NCI-H345 (cell line): ENCODE measurements at regions not wholly inside any gene's neighbourhood (a gene's known extent, or its start where the extent isn't known, plus 50 kb on each side); places are given as distances from the start of the nearest gene placed in this dataset.
"Not testable (repeated sequence)": the region's sequence is repeated elsewhere in the genome, so short reads cannot be mapped to it uniquely, and the experiment has no call there.

ENCODE experiments used
- DNase-seq: peaks from one replicate; lab custom pipeline; 2025; lab: John Stamatoyannopoulos, UW

DNA sequence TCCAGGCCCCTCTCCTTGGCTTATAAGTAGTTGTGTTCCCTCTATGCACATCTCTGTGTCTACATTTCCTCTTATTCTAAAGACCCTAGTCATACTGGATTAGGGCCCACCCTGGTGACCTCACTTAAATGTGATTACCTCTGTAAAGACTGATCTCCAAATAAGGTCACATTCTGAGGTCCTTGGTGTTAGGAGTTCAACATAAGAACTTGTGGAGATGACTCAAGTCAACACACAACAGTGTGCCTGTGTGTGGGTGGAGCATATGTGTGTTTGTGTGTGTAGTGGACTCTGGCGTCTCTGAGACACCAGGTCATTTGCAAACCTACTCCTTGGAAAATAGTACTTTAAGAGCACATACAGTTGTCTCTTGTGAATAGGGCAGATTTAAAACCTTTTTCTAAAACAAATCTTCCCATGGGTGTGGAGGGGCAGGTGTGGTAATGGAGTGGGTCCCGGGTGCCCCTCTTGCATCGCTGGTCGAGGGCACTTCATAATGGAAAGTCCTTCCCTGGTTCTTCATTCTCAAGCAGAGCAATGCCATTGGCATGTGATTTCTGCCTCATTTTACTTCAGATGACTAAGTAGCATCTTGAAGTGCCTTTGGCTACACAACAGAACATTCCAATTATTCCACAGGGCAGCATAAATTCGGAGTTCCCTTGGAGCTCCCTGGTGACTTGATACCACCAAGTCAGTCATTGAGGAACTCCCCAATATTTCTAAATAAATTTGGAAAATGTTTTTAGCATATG is 84.4 kb downstream of the C9orf152 start:
- DNase-seq = no peak

DNA sequence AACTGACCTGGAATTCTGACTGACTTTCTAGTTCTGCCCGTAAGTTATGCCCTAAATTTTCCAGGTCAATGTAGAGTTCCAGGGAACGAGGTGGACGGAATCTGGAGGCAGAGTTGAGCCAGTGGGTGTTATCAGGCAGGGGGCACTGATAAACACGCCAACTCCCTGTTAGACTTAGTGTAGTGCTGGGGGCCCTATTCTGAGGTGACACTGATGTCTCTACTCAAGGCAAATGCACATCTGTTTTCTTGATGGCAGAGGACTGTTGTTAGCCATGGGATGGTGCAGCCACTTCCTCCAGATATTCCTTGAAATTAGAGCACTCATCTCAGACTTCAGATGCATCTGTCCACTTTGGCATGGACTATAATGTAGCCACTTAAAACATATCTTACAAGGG is 83.5 kb downstream of the C9orf152 start:
- no peak for DNase-seq

DNA sequence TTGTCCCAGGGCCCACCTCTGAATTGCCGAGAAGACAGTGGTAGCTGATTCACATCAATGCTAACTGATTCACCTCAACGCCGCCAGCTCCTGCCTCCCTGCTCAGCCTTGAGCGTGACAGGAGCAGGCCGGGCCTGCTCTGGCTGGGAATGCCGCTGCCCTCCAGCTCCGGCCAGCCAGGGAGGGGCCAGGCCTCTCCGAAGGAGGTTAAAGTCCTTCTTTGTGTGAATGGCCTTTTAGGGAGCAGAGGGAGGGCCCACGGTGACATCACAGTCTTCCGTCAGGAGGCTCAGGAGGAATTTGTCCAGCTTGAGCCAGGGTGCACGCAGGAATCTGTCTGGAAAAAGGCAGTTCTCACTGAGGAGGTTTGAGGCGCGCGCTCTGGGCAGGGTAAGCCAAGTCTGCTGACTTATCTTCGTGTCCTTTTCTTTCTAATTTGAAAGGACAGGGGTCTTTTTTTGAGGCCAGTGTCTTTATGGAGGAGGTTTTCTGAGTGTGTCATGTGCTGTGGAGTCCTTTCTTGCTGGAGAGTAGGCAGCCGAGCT is 82.7 kb downstream of the C9orf152 start:
- no peak for DNase-seq

DNA sequence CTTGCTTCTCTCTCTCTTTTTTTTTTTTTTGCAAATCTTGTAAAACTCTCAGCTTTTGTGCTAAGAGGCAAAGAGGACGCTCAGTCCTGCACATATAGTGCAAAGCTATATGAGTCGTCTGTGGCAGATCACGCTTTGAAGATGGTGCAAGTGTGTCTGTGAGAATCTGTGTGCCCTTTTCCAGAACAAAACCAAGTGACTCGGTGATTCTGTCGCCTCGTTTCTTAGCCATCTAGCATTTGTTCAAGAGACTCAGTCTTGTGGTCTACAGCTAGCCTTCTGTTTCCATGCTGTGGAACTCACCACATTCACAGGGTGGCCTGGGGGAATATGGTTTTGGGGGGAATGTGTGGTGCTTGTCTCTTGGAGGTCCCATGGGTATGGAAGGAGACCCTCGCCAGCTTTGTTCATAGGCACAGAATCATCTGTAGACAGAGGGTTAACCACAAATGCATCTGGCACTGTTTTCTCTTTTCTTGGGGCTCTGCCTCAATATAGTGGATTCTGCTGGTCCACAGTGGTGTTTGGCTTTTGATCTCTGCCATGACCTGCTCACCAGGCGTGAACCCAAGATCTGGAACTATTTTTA is 82.1 kb downstream of the C9orf152 start:
- DNase-seq = no peak

DNA sequence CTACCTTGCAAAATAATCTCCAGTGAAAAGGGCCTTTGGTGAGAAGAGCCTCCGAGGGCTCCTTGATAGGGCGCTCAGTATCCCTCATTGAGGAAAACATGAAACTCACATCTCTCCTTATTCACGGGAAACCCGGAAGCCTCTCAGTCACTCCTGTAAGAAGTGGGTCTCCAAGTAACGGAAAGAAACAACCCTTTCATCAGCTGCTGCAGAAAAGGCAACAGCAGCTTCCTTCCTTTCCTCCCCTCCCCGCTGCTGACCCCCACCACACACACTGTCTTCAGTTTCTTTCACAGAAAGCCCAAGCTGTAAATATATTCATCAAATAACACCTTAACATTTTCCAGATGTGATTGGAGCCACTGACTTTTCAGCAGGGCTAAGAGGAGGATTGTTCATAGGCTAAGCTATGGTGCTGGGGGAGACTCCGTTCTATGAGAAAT is 81.4 kb downstream of the C9orf152 start:
- DNase-seq = no peak

DNA sequence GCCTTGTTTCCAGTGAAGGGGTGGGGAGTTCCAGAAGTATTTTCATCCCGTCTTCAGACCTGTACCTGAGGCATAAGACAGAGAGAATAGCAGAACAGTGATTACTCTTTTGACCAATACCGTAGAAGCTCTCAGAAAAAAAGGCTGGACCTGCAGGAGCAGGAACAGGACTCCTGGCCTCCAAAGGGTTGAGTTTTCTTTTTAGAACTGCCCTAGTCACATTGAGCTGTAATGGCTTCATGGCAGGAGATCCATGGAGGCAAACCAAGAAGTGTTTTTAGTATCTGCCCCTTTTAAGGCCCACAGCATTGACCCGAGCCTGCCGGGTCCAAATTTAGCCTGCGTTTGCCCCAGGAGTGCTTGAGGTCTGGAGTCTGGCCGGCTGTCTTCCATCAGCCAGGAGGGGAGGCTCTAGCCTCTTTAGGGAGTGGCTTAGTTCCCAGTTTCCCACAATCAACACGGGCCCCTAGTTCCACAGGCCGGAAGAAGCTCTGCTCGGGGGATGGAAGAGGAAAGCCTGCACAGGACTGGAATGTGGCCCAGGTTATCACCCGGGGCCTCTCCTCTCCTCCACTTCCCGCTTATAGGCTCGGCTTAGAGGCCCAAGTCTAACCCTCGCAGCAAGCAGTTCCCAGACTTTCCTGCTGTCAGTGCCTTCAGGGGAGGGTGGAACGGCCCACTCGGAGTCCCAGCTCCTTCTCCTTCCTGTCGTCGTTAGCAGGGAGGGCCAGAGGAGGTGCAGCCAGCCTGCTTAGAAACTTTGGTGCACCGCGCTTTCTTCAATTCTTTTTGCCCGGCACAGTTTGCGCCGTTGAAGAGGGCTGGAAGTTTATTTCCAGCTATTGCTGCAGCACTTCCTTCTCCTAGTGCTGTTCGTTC is 80.7 kb downstream of the C9orf152 start:
- no peak for DNase-seq

DNA sequence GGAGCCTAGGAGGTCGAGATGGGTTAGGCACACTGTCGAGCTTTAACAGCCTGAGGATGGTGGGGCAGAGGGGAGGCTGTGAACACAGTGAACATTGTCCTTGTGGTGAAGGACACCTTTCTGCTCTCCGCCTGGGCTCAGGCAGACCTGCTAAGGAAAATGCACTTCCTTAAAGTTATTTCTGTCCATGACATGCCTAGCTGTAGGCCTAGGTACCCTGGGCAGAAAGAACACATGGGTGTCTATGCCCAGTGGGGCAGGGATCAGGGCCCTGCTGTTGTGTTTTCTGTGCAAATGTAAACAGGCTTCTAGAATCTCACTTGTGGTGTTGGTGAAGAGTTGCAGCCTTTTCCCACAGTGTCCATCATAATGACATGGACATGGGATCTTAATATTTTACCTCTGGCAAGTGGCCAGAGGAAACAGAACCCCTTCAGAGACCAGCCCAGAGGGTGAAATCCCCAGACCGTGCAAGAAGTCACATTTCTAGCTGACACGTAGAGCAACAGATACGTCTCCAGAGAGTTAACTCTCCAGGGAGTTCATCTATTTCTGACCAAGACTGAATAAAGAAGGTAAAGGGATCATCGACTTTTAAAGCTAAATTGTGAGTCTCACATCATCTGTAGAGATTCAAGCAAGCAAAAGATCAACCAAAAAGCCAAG is 79.2 kb downstream of the C9orf152 start:
- DNase-seq = no peak

DNA sequence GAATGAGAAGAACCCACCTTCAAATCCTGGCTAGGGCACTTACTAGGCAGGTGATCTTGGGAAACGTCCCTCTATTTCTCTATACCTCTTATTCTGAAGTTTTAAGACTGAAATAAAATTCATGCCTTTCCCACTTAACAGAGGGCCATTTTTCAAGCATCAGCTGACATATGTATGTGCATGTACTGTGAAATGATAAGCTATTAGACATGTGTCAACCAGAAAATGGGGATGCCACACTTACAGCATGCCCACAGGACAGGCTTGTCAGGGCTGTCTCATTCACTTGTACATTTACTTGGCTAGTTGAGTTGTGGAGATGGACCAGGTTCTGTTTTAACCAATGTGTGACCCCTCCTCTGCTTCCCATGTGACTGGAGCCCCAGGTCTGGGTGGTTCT is 78.5 kb downstream of the C9orf152 start:
- DNase-seq = no peak

DNA sequence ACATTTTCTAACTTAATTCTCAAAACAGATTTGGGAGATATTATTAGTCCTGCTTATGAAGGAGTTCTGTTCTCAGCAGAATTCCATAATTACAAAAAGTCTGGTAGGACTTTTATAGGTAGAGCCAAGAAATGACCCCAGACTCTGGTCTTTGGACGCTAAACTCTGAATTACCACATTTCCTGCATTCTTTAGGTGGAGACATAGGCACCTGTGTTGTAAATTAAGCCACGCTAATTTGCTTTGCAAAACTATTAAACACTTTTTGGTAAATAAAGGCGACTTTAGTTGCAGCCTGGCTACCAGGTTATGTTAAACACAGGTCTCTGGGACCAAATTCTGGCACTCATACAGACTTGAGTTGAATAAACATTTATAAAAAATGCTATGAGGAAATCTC is 77.7 kb downstream of the C9orf152 start:
- no peak for DNase-seq

DNA sequence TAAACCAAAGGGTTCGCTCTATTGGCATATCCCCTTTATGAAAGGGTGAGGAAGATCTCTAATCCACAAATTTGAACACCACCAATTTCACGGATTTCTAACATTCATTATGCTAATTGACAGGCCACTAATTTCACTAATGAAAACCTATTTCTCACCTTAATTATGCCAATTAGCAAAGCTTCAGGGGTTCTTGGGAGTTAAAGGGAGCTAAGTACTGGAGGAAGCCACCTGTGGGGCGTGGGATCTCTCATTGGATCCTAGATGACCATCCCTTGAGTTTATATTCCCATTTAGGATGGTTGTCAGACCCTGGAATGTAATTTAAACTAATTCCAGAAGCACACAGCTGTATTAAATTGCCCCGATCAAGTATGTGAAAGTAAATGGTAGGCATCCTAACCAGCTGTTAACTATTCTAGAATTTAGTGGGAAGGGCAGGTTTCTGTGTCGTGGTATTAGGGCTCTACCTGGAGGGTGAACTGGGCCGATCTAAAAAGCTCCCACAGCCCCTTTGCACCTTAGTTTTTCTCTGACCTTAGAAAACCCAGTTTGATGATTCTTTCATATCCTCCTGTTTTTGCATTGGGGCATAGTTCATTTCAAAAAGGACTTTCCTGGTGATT is 77.1 kb downstream of the C9orf152 start:
- DNase-seq = no peak

DNA sequence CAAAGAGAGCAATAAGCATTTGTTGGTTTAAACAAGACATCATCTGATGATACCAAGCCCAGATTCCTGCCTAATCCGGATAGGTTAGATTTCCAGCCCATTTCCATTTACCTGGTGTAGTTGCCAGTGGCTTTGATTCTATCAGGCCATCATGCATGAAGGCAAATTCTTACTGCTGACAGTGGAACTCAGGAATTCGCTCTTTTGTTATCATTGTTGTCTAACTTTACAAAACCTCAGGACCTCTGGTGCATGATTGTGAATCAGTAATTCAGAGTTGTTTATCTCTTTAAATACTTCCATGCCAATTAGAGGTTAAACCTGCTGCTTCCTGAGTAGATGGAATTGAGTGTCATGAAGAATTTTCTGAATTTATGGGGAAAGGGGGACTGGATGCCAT is 76.5 kb downstream of the C9orf152 start:
- no peak for DNase-seq

DNA sequence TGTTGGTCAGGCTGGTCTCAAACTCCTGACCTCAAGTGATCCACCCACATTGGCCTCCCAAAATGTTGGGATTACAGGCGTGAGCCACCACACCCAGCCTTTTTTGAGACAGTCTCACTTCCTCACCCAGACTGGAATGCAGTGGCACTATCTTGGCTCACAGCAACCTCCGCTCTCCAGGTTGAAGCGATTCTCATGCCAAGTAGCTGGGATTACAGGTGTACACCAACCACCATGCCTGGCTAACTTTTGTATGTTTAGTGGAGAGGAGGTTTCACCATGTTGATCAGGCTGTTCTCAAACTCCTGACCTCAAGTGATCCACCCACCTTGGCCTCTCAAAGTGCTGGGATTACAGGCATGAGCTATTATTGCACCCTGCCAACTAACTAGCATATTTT is 75.4 kb downstream of the C9orf152 start:
- DNase-seq = not testable (repeated sequence)

DNA sequence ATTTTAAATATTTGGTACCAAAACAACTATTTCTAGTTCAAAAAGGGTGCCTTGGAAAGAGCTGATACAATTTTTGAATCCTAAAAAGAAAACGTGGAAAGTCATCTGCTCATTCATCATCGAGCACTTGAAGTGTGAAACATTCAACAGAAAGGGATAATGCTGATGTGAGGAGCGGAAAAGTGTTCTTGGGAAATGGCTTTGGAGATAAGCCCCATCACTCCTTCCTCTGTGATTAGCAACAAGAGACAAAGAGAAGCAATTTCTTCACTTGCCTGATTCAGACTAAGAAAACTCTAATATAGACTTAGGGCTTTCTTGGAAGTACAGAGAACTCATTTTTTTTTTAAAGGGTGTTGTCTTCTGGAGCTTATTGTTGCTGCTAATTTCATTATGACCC is 74.9 kb downstream of the C9orf152 start:
- no peak for DNase-seq

DNA sequence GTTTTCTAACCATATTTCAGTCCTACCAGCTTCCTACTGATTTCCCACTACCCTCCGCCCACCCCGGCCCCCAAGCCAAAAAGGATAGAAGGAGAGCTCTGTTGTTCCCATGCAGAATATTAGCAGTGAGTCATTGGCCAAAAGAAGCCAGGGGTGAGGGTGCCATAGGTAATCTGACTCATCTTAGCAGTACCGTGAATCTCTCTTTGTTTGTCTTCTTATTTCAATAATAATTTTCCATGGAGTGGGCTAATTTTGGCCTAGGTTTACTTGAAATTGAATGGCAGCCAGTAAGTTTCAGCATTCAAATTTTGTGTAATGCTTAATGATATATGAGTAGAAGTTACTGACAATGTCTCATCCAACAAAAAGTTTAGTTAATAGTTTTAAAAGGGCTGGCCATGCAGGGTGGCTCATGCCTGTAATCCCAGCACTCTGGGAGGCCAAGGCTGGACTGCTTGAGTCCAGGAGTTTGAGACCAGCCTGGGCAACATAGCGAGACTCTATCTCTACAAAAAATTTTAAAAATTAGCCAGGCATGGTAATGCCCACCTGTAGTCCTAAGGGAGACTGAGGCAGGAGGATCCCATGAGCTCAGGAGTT is 74.2 kb downstream of the C9orf152 start:
- no peak for DNase-seq

DNA sequence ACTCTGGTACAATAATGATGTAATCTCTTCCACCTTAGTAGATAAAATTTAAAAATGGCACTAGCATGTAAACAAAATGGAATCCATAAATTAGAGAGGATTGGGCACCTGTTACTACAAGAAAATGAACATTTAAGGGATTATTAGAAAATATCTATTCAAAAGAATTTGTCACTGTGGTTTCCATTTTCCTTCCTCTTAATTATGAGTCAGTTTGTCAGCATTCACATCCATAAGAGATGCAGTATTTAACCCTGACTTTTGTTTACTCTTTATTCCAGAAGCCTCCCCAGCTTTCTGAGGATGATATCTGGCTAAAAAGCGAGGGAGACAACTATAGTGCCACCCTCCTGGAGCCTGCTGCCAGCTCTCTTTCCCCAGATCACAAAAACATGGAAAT is 72.1 kb downstream of the C9orf152 start:
- DNase-seq = no peak

DNA sequence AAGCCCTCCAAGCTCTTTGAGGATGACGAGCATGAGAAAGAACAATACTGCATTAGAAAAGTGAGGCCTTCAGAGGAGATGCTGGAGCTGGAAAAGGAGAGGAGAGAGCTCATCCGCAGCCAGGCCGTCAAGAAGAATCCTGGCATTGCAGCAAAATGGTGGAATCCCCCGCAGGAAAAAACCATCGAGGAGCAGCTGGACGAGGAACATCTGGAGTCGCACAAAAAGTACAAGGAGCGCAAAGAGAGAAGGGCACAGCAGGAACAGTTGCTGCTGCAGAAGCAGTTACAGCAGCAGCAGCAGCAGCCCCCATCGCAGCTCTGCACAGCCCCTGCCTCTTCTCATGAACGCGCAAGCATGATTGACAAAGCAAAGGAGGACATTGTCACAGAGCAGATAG is 71.2 kb downstream of the C9orf152 start:
- DNase-seq = no peak

DNA sequence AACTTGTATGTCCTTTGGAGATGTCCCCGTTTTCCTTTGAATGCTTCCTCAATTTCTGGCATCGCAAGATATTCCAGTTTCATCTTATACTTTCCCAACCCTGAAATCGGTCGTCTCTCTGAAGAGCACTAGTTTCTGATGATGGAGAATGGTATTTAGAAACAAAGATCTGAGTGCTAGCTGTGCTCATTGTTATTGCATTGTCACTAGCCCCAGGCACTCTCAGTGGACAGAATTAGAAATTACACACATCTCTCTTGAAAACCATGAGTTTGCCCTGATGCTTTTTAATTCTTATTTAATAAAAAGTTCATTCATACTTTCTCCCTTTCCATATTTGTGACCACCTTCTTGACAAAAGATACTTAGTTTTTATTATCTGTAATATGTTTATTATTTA is 67.7 kb downstream of the C9orf152 start:
- no peak for DNase-seq

DNA sequence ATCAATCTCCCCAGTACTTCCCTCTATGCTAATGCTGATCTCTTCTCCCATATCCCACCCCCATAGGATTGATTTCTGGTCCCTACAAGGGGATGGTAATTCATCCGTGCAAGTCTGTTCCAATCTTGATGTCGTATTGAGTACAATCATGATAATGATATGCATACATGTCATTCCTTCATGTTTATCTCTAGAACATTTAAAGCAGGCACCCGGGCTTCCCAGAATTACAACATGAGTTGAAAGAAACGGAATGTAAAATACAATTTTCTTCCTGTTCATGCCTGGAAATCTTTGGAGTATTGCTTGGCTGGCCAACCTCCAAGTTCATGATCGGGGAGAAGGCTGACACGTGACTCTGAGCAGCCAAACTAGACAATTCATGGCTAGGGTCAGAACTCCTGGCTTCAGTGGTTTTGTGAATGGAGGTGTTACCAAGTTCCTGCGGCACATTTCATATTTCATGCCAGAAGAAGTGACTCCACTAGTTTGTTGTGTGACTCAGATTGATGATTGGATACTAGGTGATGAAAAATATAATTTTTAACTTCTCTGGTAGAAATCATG is 66.6 kb downstream of the C9orf152 start:
- no peak for DNase-seq

DNA sequence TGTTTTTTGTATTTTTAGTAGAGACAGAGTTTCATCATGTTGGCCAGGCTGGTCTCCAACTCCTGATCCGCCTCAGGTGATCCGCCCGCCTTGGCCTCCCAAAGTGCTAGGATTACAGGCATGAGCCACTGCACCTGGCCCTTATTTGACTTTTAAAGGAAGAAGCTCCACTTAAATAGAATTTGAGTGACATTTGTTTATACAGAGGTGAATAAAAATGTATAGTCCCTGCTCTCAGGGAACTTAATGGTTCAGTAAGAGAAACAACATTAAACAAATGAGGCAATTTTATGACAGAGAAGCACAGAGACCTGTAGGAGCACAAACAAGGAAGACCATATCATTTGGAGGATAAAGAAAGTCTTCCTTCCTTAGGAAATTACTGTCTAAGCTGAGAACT is 65.7 kb downstream of the C9orf152 start:
- peak; percentile 81 for DNase-seq

DNA sequence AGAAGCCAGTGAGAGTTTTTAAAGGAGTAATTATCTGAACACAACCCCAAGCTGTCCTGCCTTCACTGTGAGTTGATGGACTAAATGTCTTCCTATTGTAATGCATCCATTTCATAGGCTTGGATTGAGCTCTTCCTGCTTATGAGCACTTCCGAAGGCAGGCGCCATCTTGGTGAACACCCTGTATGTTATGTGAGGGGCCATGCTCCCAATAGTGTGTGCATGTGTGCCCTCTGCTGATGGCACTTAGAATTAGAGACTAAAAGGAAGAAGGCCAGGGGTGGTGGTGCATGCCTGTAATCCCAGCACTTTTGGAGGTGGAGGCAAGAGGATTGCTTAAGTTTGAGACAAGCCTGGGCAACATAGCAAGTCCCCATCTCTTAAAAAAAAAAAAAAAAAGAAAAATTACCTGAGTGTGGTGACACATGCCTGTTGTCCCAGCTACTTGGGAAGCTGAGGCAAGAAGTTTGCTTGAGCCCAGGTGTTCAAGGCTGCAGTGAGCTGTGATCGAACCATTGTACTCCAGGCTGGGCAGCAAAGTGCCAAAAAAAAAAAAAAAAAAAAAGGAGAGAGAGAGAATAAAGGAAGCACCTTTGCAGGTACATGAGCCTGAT is 65.0 kb downstream of the C9orf152 start:
- peak; percentile 39 for DNase-seq
